ENCODE measurements at regions not wholly inside any gene's neighbourhood (a gene's known extent, or its start where the extent isn't known, plus 50 kb on each side); places are given as distances from the start of the nearest gene placed in this dataset.
"Not testable (repeated sequence)": the region's sequence is repeated elsewhere in the genome, so short reads cannot be mapped to it uniquely, and the experiment has no call there.

GRCh38 chr7:79520543-79520942 lies 67.1 kb upstream of the MAGI2 start:
- Histone ChIP-seq H3K9ac (no peak overlapping the region), H3K9me3 (replicated peaks in 1 of 11) (no peaks in the 10 kb centered on the region), H3K4me2 (no peak overlapping the region), H3K4me3 (no peak overlapping the region), H3K27me3 (no peaks in the 10 kb centered on the region), H3K27ac (no peak overlapping the region), H4K20me1 (no peaks in the 10 kb centered on the region), H3K4me1 (no peaks in the 10 kb centered on the region), H3K36me3 (no peaks in the 10 kb centered on the region)
- TF ChIP-seq Cebpa-rat (IDR thresholded peaks at IDR 0.05): no peak

GRCh38 chr7:79515358-79515757 lies 61.9 kb upstream of the MAGI2 start:
- Histone ChIP-seq H3K9ac (no peak overlapping the region), H4K20me1 (no peaks in the 10 kb centered on the region), H3K4me1 (no peaks in the 10 kb centered on the region), H3K4me2 (no peak overlapping the region), H3K4me3 (no peak overlapping the region), H3K27ac (no peak overlapping the region), H3K27me3 (no peaks in the 10 kb centered on the region), H3K9me3 (replicated peaks in 1 of 11) (no peaks in the 10 kb centered on the region), H3K36me3 (no peaks in the 10 kb centered on the region)
- TF ChIP-seq Cebpa-rat (IDR thresholded peaks at IDR 0.05): no peak

GRCh38 chr7:79513261-79513660 lies 59.8 kb upstream of the MAGI2 start:
- Histone ChIP-seq H3K9me3 (replicated peaks in 1 of 11) (no peaks in the 10 kb centered on the region), H3K27ac (no peak overlapping the region), H3K36me3 (no peaks in the 10 kb centered on the region), H4K20me1 (no peaks in the 10 kb centered on the region), H3K4me1 (no peaks in the 10 kb centered on the region), H3K4me3 (no peak overlapping the region), H3K9ac (no peak overlapping the region), H3K4me2 (no peak overlapping the region), H3K27me3 (no peaks in the 10 kb centered on the region)
- no peak for TF ChIP-seq Cebpa-rat (IDR thresholded peaks at IDR 0.05)

GRCh38 chr7:79512261-79512660 lies 58.8 kb upstream of the MAGI2 start:
- no peak for TF ChIP-seq Cebpa-rat (IDR thresholded peaks at IDR 0.05)
- no peaks in the 10 kb centered on the region for H4K20me1 ChIP-seq
- H3K4me1 ChIP-seq: no peaks in the 10 kb centered on the region
- no peak overlapping the region for H3K4me2 ChIP-seq
- H3K27me3 ChIP-seq: no peaks in the 10 kb centered on the region
- no peaks in the 10 kb centered on the region for H3K36me3 ChIP-seq
- no peak overlapping the region for H3K4me3 ChIP-seq
- H3K9me3 ChIP-seq (replicated peaks in 1 of 11): no peaks in the 10 kb centered on the region
- no peak overlapping the region for H3K9ac ChIP-seq
- H3K27ac ChIP-seq: no peak overlapping the region

GRCh38 chr7:79511056-79511455 lies 57.6 kb upstream of the MAGI2 start:
- H4K20me1 ChIP-seq; H3K9me3 ChIP-seq (replicated peaks in 1 of 11); H3K4me2 ChIP-seq; H3K9ac ChIP-seq; H3K27ac ChIP-seq; H3K36me3 ChIP-seq; H3K4me1 ChIP-seq; H3K4me3 ChIP-seq; H3K27me3 ChIP-seq: not testable (repeated sequence)

GRCh38 chr7:79507131-79507530 lies 53.7 kb upstream of the MAGI2 start:
- Histone ChIP-seq H4K20me1 (no peaks in the 10 kb centered on the region), H3K27ac (no peak overlapping the region), H3K4me3 (no peak overlapping the region), H3K4me1 (no peaks in the 10 kb centered on the region), H3K9ac (no peak overlapping the region), H3K4me2 (no peak overlapping the region), H3K27me3 (no peaks in the 10 kb centered on the region), H3K9me3 (replicated peaks in 1 of 11) (no peaks in the 10 kb centered on the region), H3K36me3 (no peaks in the 10 kb centered on the region)
- TF ChIP-seq Cebpa-rat (IDR thresholded peaks at IDR 0.05): no peak

GRCh38 chr7:79506481-79506880 lies 53.0 kb upstream of the MAGI2 start:
- no peaks in the 10 kb centered on the region for H3K4me1 ChIP-seq

GRCh38 chr7:79504607-79505389 lies 51.3 kb upstream of the MAGI2 start:
- Histone ChIP-seq H3K36me3 (no peaks in the 10 kb centered on the region), H4K20me1 (no peaks in the 10 kb centered on the region), H3K27ac (no peak overlapping the region), H3K4me2 (no peak overlapping the region), H3K4me3 (no peak overlapping the region), H3K27me3 (no peaks in the 10 kb centered on the region), H3K4me1 (no peaks in the 10 kb centered on the region), H3K9ac (no peak overlapping the region), H3K9me3 (replicated peaks in 1 of 11) (no peaks in the 10 kb centered on the region)
- TF ChIP-seq Cebpa-rat (IDR thresholded peaks at IDR 0.05): no peak

More at GRCh38 chr7:79506481-79506880, 53.0 kb upstream of the MAGI2 start:
- Histone ChIP-seq H3K4me2 (no peak overlapping the region), H4K20me1 (no peaks in the 10 kb centered on the region), H3K9ac (no peak overlapping the region), H3K27me3 (no peaks in the 10 kb centered on the region), H3K36me3 (no peaks in the 10 kb centered on the region), H3K9me3 (replicated peaks in 1 of 11) (no peaks in the 10 kb centered on the region), H3K27ac (no peak overlapping the region), H3K4me3 (no peak overlapping the region)
- TF ChIP-seq Cebpa-rat (IDR thresholded peaks at IDR 0.05): no peak
